HAP-1 (cell line): ENCODE measurements at regions not wholly inside any gene's neighbourhood (a gene's known extent, or its start where the extent isn't known, plus 50 kb on each side); places are given as distances from the start of the nearest gene placed in this dataset.

Experiments
- DNase-seq, 2 experiments: peaks; one replicate each; pipeline ENCODE4 v3.0.0-alpha.2; 2016 to 2020; ENCODE audit warnings: low spot score in 2 of 2
- H3K27me3 ChIP-seq: fragments of 250-450 bp; sonication (Bioruptor Pico); 2 replicates; pipeline ENCODE4 v1.5.1; 2020; ENCODE audit warnings: low read depth, mild to moderate bottlenecking, moderate library complexity
- H3K36me3 ChIP-seq: fragments of 250-450 bp; sonication (Bioruptor Pico); replicated peaks from 2 replicates; pipeline ENCODE4 v1.5.1; 2020; ENCODE audit warnings: mild to moderate bottlenecking
- H3K4me1 ChIP-seq: fragments of 250-450 bp; sonication (Bioruptor Pico); 2 replicates; pipeline ENCODE4 v1.5.1; 2020; ENCODE audit warnings: mild to moderate bottlenecking
- H3K4me3 ChIP-seq: fragments of 250-450 bp; sonication (Bioruptor Pico); 2 replicates; pipeline ENCODE4 v1.5.1; 2020; ENCODE audit warnings: mild to moderate bottlenecking, moderate library complexity
- H3K9me3 ChIP-seq: fragments of 250-450 bp; sonication (Bioruptor Pico); 2 replicates; pipeline ENCODE4 v1.5.1; 2020; ENCODE audit warnings: mild to moderate bottlenecking, moderate library complexity
- in situ Hi-C: fragments of 300-500 bp; cut with MboI; formaldehyde crosslinking; loops from 3 replicates; pipeline ENCODE4 v1.14.3; 2020; ENCODE audit warnings: low sequenced_read_pairs, inconsistent platforms, mixed read lengths

GRCh38 chr18:7325126-7325430, 94.2 kb downstream of the LRRC30 start:
- no peaks in the 10 kb centered on the region for H3K27me3 ChIP-seq
- H3K4me3 ChIP-seq: no peak overlapping the region
- DNase-seq: no peak
- in situ Hi-C loops: no loop called here
- no peaks in the 10 kb centered on the region for H3K36me3 ChIP-seq
- H3K4me1 ChIP-seq: no peaks in the 10 kb centered on the region
- H3K9me3 ChIP-seq: peaks cover 3% of the 10 kb centered on the region

- no peaks in the 10 kb centered on the region for H3K4me1 ChIP-seq
- no peak for DNase-seq
- no peaks in the 10 kb centered on the region for H3K27me3 ChIP-seq
- no peaks in the 10 kb centered on the region; the same call in none of the 2 replicates for H3K9me3 ChIP-seq
- in situ Hi-C loops: no loop called here
- H3K4me3 ChIP-seq: no peak overlapping the region
- H3K36me3 ChIP-seq: no peaks in the 10 kb centered on the region
Measured at GRCh38 chr18:7329016-7329415, 98.1 kb downstream of the LRRC30 start.

GRCh38 chr18:7332452-7332851, 101.6 kb downstream of the LRRC30 start:
- DNase-seq: no peak
- H3K36me3 ChIP-seq: no peaks in the 10 kb centered on the region
- in situ Hi-C loops: no loop called here

GRCh38 chr18:7333025-7333562, 102.2 kb downstream of the LRRC30 start:
- H3K36me3 ChIP-seq: no peaks in the 10 kb centered on the region
- no peaks in the 10 kb centered on the region for H3K4me1 ChIP-seq
- in situ Hi-C loops: no loop called here
- H3K4me3 ChIP-seq: no peak overlapping the region
- H3K27me3 ChIP-seq: no peaks in the 10 kb centered on the region
- H3K9me3 ChIP-seq: no peaks in the 10 kb centered on the region; the same call in none of the 2 replicates
- no peak for DNase-seq

More at GRCh38 chr18:7332452-7332851, 101.6 kb downstream of the LRRC30 start:
- H3K9me3 ChIP-seq: no peaks in the 10 kb centered on the region; the same call in none of the 2 replicates
- no peak overlapping the region for H3K4me3 ChIP-seq
- no peaks in the 10 kb centered on the region for H3K4me1 ChIP-seq
- no peaks in the 10 kb centered on the region for H3K27me3 ChIP-seq

- in situ Hi-C loops: no loop called here
- no peaks in the 10 kb centered on the region; the same call in 1 of the 2 replicates for H3K9me3 ChIP-seq
- H3K4me3 ChIP-seq: no peak overlapping the region
- DNase-seq: no peak
- H3K4me1 ChIP-seq: no peaks in the 10 kb centered on the region
- H3K36me3 ChIP-seq: no peaks in the 10 kb centered on the region
- no peaks in the 10 kb centered on the region for H3K27me3 ChIP-seq
Measured at GRCh38 chr18:7334973-7335568, 104.2 kb downstream of the LRRC30 start.

GRCh38 chr18:7336623-7337022, 105.7 kb downstream of the LRRC30 start:
- no peaks in the 10 kb centered on the region for H3K4me1 ChIP-seq
- H3K9me3 ChIP-seq: no peaks in the 10 kb centered on the region; the same call in 1 of the 2 replicates
- no peaks in the 10 kb centered on the region for H3K27me3 ChIP-seq
- DNase-seq: no peak
- in situ Hi-C loops: no loop called here
- no peaks in the 10 kb centered on the region for H3K36me3 ChIP-seq
- no peak overlapping the region for H3K4me3 ChIP-seq

- H3K27me3 ChIP-seq: no peaks in the 10 kb centered on the region
- no peaks in the 10 kb centered on the region for H3K4me1 ChIP-seq
- no peaks in the 10 kb centered on the region for H3K9me3 ChIP-seq
- no peak overlapping the region for H3K4me3 ChIP-seq
- no peaks in the 10 kb centered on the region for H3K36me3 ChIP-seq
- in situ Hi-C loops: no loop called here
- DNase-seq: no peak
Measured at GRCh38 chr18:7338846-7339245, 108.0 kb downstream of the LRRC30 start.

GRCh38 chr18:7341581-7342337, 110.9 kb downstream of the LRRC30 start:
- Histone ChIP-seq H3K9me3 (no peaks in the 10 kb centered on the region), H3K36me3 (no peaks in the 10 kb centered on the region), H3K4me3 (no peak overlapping the region), H3K27me3 (no peaks in the 10 kb centered on the region), H3K4me1 (no peaks in the 10 kb centered on the region)
- in situ Hi-C loops: no loop called here
- no peak for DNase-seq

- DNase-seq: no peak
- Histone ChIP-seq H3K4me3 (no peak overlapping the region), H3K9me3 (no peaks in the 10 kb centered on the region), H3K27me3 (no peaks in the 10 kb centered on the region), H3K4me1 (no peaks in the 10 kb centered on the region), H3K36me3 (no peaks in the 10 kb centered on the region)
- in situ Hi-C loops: no loop called here
Measured at GRCh38 chr18:7349181-7349837, 118.4 kb downstream of the LRRC30 start.

- no peaks in the 10 kb centered on the region for H3K27me3 ChIP-seq
- no peak for DNase-seq
- H3K9me3 ChIP-seq: no peaks in the 10 kb centered on the region; the same call in 1 of the 2 replicates
- no peaks in the 10 kb centered on the region for H3K36me3 ChIP-seq
- H3K4me1 ChIP-seq: no peaks in the 10 kb centered on the region
- in situ Hi-C loops: no loop called here
- H3K4me3 ChIP-seq: no peak overlapping the region
Measured at GRCh38 chr18:7358989-7359726, 128.3 kb downstream of the LRRC30 start.

- H3K27me3 ChIP-seq: no peaks in the 10 kb centered on the region
- H3K4me1 ChIP-seq: no peaks in the 10 kb centered on the region
- DNase-seq: no peak
- H3K4me3 ChIP-seq: no peak overlapping the region
- in situ Hi-C loops: no loop called here
- H3K9me3 ChIP-seq: no peaks in the 10 kb centered on the region; the same call in 1 of the 2 replicates
- no peaks in the 10 kb centered on the region for H3K36me3 ChIP-seq
Measured at GRCh38 chr18:7360606-7361170, 129.8 kb downstream of the LRRC30 start.

- no peaks in the 10 kb centered on the region for H3K36me3 ChIP-seq
- in situ Hi-C loops: no loop called here
- H3K9me3 ChIP-seq: no peaks in the 10 kb centered on the region; the same call in 1 of the 2 replicates
- H3K27me3 ChIP-seq: no peaks in the 10 kb centered on the region
- no peak overlapping the region for H3K4me3 ChIP-seq
- H3K4me1 ChIP-seq: no peaks in the 10 kb centered on the region
- DNase-seq: no peak
Measured at GRCh38 chr18:7363338-7363737, 132.4 kb downstream of the LRRC30 start.

GRCh38 chr18:7366597-7366996, 135.7 kb downstream of the LRRC30 start:
- H3K9me3 ChIP-seq: no peaks in the 10 kb centered on the region
- no peaks in the 10 kb centered on the region for H3K36me3 ChIP-seq
- DNase-seq: no peak
- in situ Hi-C loops: no loop called here
- no peak overlapping the region for H3K4me3 ChIP-seq
- H3K4me1 ChIP-seq: no peaks in the 10 kb centered on the region
- H3K27me3 ChIP-seq: no peaks in the 10 kb centered on the region
